ENCODE measurements at regions not wholly inside any gene's neighbourhood (a gene's known extent, or its start where the extent isn't known, plus 50 kb on each side); places are given as distances from the start of the nearest gene placed in this dataset.

GRCh38 chr7:17481118-17481517, 182.7 kb downstream of the AHR start:
- Histone ChIP-seq H3K36me3 (replicated peaks in 1 of 2; ENCODE audit: insufficient read depth in 1 of 2, low read depth in 2 of 2) (no peaks in the 10 kb centered on the region), H3K27ac (no peak overlapping the region), H3K4me3 (no peak overlapping the region), H3K27me3 (no peaks in the 10 kb centered on the region), H3K9me3 (no peaks in the 10 kb centered on the region), H3K4me1 (no peaks in the 10 kb centered on the region)
- DNase-seq = no peak
- 88 to 94% methylated on average over 2 of the region's 2 CpGs for WGBS, 2 donors
- ATAC-seq = no peak
- TF ChIP-seq, protein P1, sequence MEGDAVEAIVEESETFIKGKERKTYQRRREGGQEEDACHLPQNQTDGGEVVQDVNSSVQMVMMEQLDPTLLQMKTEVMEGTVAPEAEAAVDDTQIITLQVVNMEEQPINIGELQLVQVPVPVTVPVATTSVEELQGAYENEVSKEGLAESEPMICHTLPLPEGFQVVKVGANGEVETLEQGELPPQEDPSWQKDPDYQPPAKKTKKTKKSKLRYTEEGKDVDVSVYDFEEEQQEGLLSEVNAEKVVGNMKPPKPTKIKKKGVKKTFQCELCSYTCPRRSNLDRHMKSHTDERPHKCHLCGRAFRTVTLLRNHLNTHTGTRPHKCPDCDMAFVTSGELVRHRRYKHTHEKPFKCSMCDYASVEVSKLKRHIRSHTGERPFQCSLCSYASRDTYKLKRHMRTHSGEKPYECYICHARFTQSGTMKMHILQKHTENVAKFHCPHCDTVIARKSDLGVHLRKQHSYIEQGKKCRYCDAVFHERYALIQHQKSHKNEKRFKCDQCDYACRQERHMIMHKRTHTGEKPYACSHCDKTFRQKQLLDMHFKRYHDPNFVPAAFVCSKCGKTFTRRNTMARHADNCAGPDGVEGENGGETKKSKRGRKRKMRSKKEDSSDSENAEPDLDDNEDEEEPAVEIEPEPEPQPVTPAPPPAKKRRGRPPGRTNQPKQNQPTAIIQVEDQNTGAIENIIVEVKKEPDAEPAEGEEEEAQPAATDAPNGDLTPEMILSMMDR (IDR thresholded peaks at IDR 0.05) = no peak
- TF ChIP-seq POLR2A (IDR thresholded peaks at IDR 0.05) = no peak
- intact Hi-C loops (cut with DNase I) = no loop called here

GRCh38 chr7:17485368-17485767, 186.9 kb downstream of the AHR start:
- intact Hi-C loops (cut with DNase I) = no loop called here
- ATAC-seq (no peak), DNase-seq (no peak)
- Histone ChIP-seq H3K9me3 (no peaks in the 10 kb centered on the region), H3K27me3 (no peaks in the 10 kb centered on the region), H3K4me1 (no peaks in the 10 kb centered on the region), H3K4me3 (no peak overlapping the region), H3K27ac (no peak overlapping the region), H3K36me3 (replicated peaks in 1 of 2; ENCODE audit: insufficient read depth in 1 of 2, low read depth in 2 of 2) (no peaks in the 10 kb centered on the region)
- TF ChIP-seq, protein P1 (IDR thresholded peaks at IDR 0.05) = no peak
- TF ChIP-seq POLR2A (IDR thresholded peaks at IDR 0.05) = no peak
- WGBS, 2 donors = 67 to 79% methylated on average over 1 of the region's 1 CpG

- intact Hi-C loops (cut with DNase I) = no loop called here
- no peak for ATAC-seq
- Histone ChIP-seq H3K27me3 (no peaks in the 10 kb centered on the region), H3K27ac (no peak overlapping the region), H3K36me3 (replicated peaks in 1 of 2; ENCODE audit: insufficient read depth in 1 of 2, low read depth in 2 of 2) (no peaks in the 10 kb centered on the region), H3K4me1 (no peaks in the 10 kb centered on the region), H3K9me3 (no peaks in the 10 kb centered on the region), H3K4me3 (no peak overlapping the region)
- DNase-seq = no peak
- TF ChIP-seq, protein P1 (IDR thresholded peaks at IDR 0.05) = no peak
- TF ChIP-seq POLR2A (IDR thresholded peaks at IDR 0.05) = no peak
- 67 to 73% methylated on average over 1 of the region's 1 CpG for WGBS, 2 donors
Observed at GRCh38 chr7:17485904-17486303, 187.5 kb downstream of the AHR start.

- WGBS, 2 donors = 93 to 98% methylated on average over 2 of the region's 2 CpGs
- no peak for DNase-seq
- no peaks in the 10 kb centered on the region for H3K36me3 ChIP-seq (replicated peaks in 1 of 2; ENCODE audit: insufficient read depth in 1 of 2, low read depth in 2 of 2)
- no peak for ATAC-seq
- no peaks in the 10 kb centered on the region for H3K27me3 ChIP-seq
- TF ChIP-seq POLR2A (IDR thresholded peaks at IDR 0.05) = no peak
- intact Hi-C loops (cut with DNase I) = no loop called here
- no peak overlapping the region for H3K27ac ChIP-seq
- H3K4me1 ChIP-seq = no peaks in the 10 kb centered on the region
- no peak overlapping the region for H3K4me3 ChIP-seq
- no peaks in the 10 kb centered on the region for H3K9me3 ChIP-seq
Observed at GRCh38 chr7:17486835-17487234, 188.4 kb downstream of the AHR start.

GRCh38 chr7:17487343-17487742, 188.9 kb downstream of the AHR start:
- no peaks in the 10 kb centered on the region for H3K27me3 ChIP-seq

More at GRCh38 chr7:17487343-17487742, 188.9 kb downstream of the AHR start:
- Histone ChIP-seq H3K4me3 (no peak overlapping the region), H3K36me3 (replicated peaks in 1 of 2; ENCODE audit: insufficient read depth in 1 of 2, low read depth in 2 of 2) (no peaks in the 10 kb centered on the region), H3K9me3 (no peaks in the 10 kb centered on the region), H3K4me1 (no peaks in the 10 kb centered on the region), H3K27ac (no peak overlapping the region)
- no peak for DNase-seq
- intact Hi-C loops (cut with DNase I) = no loop called here
- TF ChIP-seq, protein P1 (IDR thresholded peaks at IDR 0.05) = no peak
- TF ChIP-seq POLR2A (IDR thresholded peaks at IDR 0.05) = no peak
- no peak for ATAC-seq
- WGBS, 2 donors = 78 to 90% methylated on average over 2 of the region's 2 CpGs
